GM12872 (cell line): ENCODE measurements at regions not wholly inside any gene's neighbourhood (a gene's known extent, or its start where the extent isn't known, plus 50 kb on each side); places are given as distances from the start of the nearest gene placed in this dataset.

Experiments
- TF ChIP-seq, protein P1 (sequence below): IDR thresholded peaks from 3 replicates; pipeline ENCODE4 v1.5.1; 2011; ENCODE audit warnings: low read depth, mild to moderate bottlenecking, low read length, moderate library complexity; ENCODE audit not compliant: insufficient read depth

DNA sequence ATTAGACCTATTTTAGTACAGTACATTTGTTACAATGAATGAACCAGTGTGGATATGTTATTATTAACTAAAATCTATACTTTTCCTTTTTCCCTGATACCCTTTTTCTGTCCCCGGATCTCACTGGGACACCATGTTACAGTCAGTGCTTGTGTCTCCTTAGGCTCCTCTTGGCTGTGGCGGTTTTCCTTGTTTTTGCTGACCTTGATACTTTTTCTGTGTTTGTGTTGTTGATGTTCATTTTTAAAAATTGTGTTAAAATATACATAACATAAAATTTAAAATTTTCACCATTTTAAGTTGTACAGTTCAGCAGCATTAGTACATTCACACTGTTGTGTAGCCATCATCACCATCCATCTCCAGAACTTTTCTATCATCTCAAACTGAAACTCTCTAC is 54.2 kb upstream of the OSBPL3 start:
- TF ChIP-seq, protein P1, sequence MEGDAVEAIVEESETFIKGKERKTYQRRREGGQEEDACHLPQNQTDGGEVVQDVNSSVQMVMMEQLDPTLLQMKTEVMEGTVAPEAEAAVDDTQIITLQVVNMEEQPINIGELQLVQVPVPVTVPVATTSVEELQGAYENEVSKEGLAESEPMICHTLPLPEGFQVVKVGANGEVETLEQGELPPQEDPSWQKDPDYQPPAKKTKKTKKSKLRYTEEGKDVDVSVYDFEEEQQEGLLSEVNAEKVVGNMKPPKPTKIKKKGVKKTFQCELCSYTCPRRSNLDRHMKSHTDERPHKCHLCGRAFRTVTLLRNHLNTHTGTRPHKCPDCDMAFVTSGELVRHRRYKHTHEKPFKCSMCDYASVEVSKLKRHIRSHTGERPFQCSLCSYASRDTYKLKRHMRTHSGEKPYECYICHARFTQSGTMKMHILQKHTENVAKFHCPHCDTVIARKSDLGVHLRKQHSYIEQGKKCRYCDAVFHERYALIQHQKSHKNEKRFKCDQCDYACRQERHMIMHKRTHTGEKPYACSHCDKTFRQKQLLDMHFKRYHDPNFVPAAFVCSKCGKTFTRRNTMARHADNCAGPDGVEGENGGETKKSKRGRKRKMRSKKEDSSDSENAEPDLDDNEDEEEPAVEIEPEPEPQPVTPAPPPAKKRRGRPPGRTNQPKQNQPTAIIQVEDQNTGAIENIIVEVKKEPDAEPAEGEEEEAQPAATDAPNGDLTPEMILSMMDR: no peak

DNA sequence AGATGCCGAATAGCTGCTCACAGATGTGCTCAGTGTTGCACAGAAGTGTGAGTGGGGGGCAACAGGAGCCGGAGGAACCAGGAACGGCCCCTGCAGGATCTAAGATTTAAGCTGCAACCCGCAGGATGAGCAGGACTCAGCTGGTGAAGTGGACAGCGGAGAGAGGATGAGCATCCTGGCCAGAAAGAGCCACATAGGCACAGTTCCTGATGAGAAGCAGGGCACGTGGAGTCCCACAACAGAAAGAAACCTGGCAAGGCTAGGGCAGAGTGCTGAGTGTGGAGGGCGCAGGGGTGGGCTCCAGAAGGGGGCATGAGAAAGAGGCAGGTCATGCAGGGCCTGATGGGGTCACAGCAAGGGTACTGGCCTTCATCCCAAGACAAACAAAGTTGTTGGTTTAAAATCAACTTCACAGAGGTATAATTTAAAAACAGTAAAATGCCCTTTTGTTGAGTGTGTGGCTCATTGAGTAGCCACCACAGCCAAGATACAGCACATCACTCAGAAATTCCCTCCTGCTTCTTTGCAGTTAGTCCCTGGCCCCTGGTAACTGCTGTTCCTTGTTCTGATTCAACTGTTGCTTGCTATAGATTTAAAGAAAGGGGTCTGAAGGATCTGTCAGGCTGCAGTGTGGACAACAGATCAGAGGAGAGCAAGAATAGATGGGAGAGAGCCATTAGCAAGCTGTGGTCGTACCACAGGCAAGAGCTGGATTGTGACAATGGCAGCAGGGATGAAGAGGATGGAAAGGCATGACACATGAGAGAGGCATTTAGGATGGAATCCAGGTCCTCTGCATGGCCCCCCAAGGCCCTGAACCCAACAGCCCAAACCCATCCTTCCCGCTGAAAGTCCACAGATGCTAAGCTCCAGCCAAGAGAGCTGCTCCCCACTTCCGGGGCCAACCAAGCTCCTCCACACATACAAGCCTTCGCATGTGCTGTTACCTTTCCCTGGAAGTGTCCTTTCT is 53.1 kb upstream of the OSBPL3 start:
- TF ChIP-seq, protein P1: no peak

GRCh38 chr7:25031432-25031831 is 51.5 kb upstream of the OSBPL3 start:
- TF ChIP-seq, protein P1: peak; percentile 33; the same call in 1 of the 3 replicates

GRCh38 chr7:25031007-25031406 is 51.0 kb upstream of the OSBPL3 start:
- TF ChIP-seq, protein P1: no peak
